Neural cell (in vitro differentiated cells): ENCODE measurements at regions not wholly inside any gene's neighbourhood (a gene's known extent, or its start where the extent isn't known, plus 50 kb on each side); places are given as distances from the start of the nearest gene placed in this dataset.

ENCODE experiments used
- H2AFZ ChIP-seq: fragments of 200-600, 300-800 bp; sonication (generic), shearing (Covaris generic); 2 replicates; pipeline ENCODE4 v1.6.0; 2014; ENCODE audit warnings: low read depth, mild to moderate bottlenecking, antibody characterized with exemption, low read length, moderate library complexity
- H3F3A ChIP-seq: fragments of 200-600 bp; shearing (Covaris generic); 2 replicates; pipeline ENCODE4 v1.6.1; 2016; ENCODE audit warnings: mild to moderate bottlenecking, moderate library complexity, mixed read lengths, antibody characterized with exemption, low read length; ENCODE audit not compliant: insufficient read depth, poor library complexity, severe bottlenecking
- H3K27ac ChIP-seq: fragments of 200-600, 300-800 bp; sonication (generic), shearing (Covaris generic); 2 replicates; pipeline ENCODE4 v1.5.1; 2014; ENCODE audit warnings: mild to moderate bottlenecking, low read length, moderate library complexity
- H3K27me3 ChIP-seq: fragments of 300-800, 200-600 bp; sonication (generic), shearing (Covaris generic); 2 replicates; pipeline ENCODE4 v1.6.0; 2014; ENCODE audit warnings: mild to moderate bottlenecking, low read depth, low read length, moderate library complexity; ENCODE audit not compliant: insufficient read depth
- H3K36me3 ChIP-seq: fragments of 300-800, 200-600 bp; sonication (generic), shearing (Covaris generic); 2 replicates; pipeline ENCODE4 v1.5.1; 2014; ENCODE audit warnings: mild to moderate bottlenecking, antibody characterized with exemption, low read length, moderate library complexity; ENCODE audit not compliant: insufficient read depth
- H3K4me2 ChIP-seq: fragments of 300-800, 200-600 bp; sonication (generic), shearing (Covaris generic); 2 replicates; pipeline ENCODE4 v1.6.0; 2014; ENCODE audit warnings: mild to moderate bottlenecking, low read length
- H3K4me3 ChIP-seq: fragments of 300-800, 200-600 bp; sonication (generic), shearing (Covaris generic); 2 replicates; pipeline ENCODE4 v1.5.1; 2014; ENCODE audit warnings: mild to moderate bottlenecking, low read length, moderate library complexity
- H3K79me2 ChIP-seq: fragments of 200-600 bp; shearing (Covaris generic); replicated peaks from 2 replicates; pipeline ENCODE4 v1.6.0; 2014; ENCODE audit warnings: mild to moderate bottlenecking, low read length, moderate library complexity; ENCODE audit not compliant: insufficient read depth
- H3K9ac ChIP-seq: fragments of 300-800, 200-600 bp; sonication (generic), shearing (Covaris generic); 2 replicates; pipeline ENCODE4 v1.6.1; 2016; ENCODE audit warnings: mild to moderate bottlenecking, low read length, mixed read lengths
- H3K9me2 ChIP-seq: fragments of 200-600 bp; shearing (Covaris generic); 2 replicates; pipeline ENCODE4 v1.6.1; 2016; ENCODE audit warnings: mild to moderate bottlenecking, low read length, mixed read lengths; ENCODE audit not compliant: insufficient read depth
- H3K9me3 ChIP-seq: fragments of 200-600, 300-800 bp; sonication (generic), shearing (Covaris generic); 2 replicates; pipeline ENCODE4 v1.6.1; 2016; ENCODE audit warnings: mild to moderate bottlenecking, mixed run types, low read length, moderate library complexity, mixed read lengths
- H4K20me1 ChIP-seq: fragments of 200-600 bp; shearing (Covaris generic); 2 replicates; pipeline ENCODE4 v1.6.1; 2016; ENCODE audit warnings: mild to moderate bottlenecking, mixed run types; ENCODE audit not compliant: insufficient read depth
- CTCF ChIP-seq: fragments of 450-650 bp; IDR thresholded peaks from 2 replicates; pipeline ENCODE4 v1.5.1; 2014; ENCODE audit warnings: antibody characterized with exemption, mild to moderate bottlenecking, moderate library complexity; ENCODE audit not compliant: poor library complexity, severe bottlenecking
- EP300 ChIP-seq: fragments of 450-650 bp; conservative IDR thresholded peaks from 2 replicates; pipeline ENCODE4 v1.6.1; 2014; ENCODE audit warnings: antibody characterized with exemption, mild to moderate bottlenecking, moderate library complexity; ENCODE audit not compliant: poor library complexity, severe bottlenecking
- EZH2 ChIP-seq: fragments of 200-600, 300-800 bp; shearing (Covaris generic), sonication (generic); IDR thresholded peaks from 2 replicates; pipeline ENCODE4 v1.6.1; 2014; ENCODE audit warnings: antibody characterized with exemption, low read length, borderline replicate concordance, mild to moderate bottlenecking; ENCODE audit not compliant: insufficient read depth, poor library complexity, severe bottlenecking
- MXI1 ChIP-seq: fragments of 450-650 bp; conservative IDR thresholded peaks from 2 replicates; pipeline ENCODE4 v1.6.1; 2014; ENCODE audit warnings: antibody characterized with exemption, mild to moderate bottlenecking; ENCODE audit not compliant: poor library complexity, severe bottlenecking
- POLR2AphosphoS5 ChIP-seq: IDR thresholded peaks from 2 replicates; pipeline ENCODE4 v1.6.1; 2012
- RAD21 ChIP-seq: fragments of 450-650 bp; conservative IDR thresholded peaks from 2 replicates; pipeline ENCODE4 v1.6.1; 2014; ENCODE audit warnings: antibody characterized with exemption, mild to moderate bottlenecking, moderate library complexity
- REST ChIP-seq: IDR thresholded peaks from 2 replicates; pipeline ENCODE4 v1.6.1; 2012; ENCODE audit warnings: borderline replicate concordance
- SMC3 ChIP-seq: fragments of 450-650 bp; conservative IDR thresholded peaks from 2 replicates; pipeline ENCODE4 v1.6.1; 2014; ENCODE audit warnings: antibody characterized with exemption, mild to moderate bottlenecking, moderate library complexity; ENCODE audit not compliant: poor library complexity
- TAF1 ChIP-seq: IDR thresholded peaks from 2 replicates; pipeline ENCODE4 v1.6.1; 2012; ENCODE audit warnings: low read depth

- no peak overlapping the region for H2AFZ ChIP-seq
- H3K36me3 ChIP-seq: no peaks in the 10 kb centered on the region
- no peaks in the 10 kb centered on the region for H3K9me3 ChIP-seq
- no peak overlapping the region for H3K27ac ChIP-seq
- TF ChIP-seq EP300 (no peak), SMC3 (no peak), CTCF (no peak), TAF1 (no peak), EZH2 (no peak), MXI1 (no peak), POLR2AphosphoS5 (no peak), RAD21 (no peak), REST (no peak)
- no peaks in the 10 kb centered on the region for H3F3A ChIP-seq
- no peak overlapping the region for H3K4me3 ChIP-seq
- no peak overlapping the region for H3K4me2 ChIP-seq
- no peaks in the 10 kb centered on the region for H3K9me2 ChIP-seq
- H3K9ac ChIP-seq: no peak overlapping the region
- H3K79me2 ChIP-seq: no peaks in the 10 kb centered on the region
- no peaks in the 10 kb centered on the region for H3K27me3 ChIP-seq
- H4K20me1 ChIP-seq: no peaks in the 10 kb centered on the region
These were observed 289.2 kb upstream of the SALL1 start for GRCh38 chr16:51440131-51440889.

DNA sequence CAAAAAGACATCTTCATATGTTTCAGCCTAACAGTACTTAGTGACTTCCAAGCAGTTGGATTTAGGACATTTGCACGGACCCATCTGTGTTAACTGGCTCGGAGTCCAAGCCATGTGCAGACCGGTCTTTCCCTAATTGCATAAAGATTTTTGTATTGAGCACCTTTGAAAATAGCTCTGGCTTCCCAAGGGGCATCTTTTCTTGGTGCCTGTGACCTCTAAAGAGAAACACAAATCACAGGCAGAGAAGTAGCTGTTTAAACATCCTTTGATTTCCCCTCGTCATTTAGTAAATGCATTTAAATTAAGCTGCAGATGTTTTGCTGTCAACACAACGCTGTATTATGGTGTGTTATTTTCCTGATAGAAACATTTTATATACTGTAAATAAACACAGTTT is 288.2 kb upstream of the SALL1 start:
- no peaks in the 10 kb centered on the region for H3K9me2 ChIP-seq
- no peaks in the 10 kb centered on the region for H3K9me3 ChIP-seq
- no peak overlapping the region for H3K27ac ChIP-seq
- H3F3A ChIP-seq: no peaks in the 10 kb centered on the region
- no peak overlapping the region for H3K9ac ChIP-seq
- H2AFZ ChIP-seq: no peak overlapping the region
- no peaks in the 10 kb centered on the region for H3K27me3 ChIP-seq
- no peak overlapping the region for H3K4me2 ChIP-seq
- no peaks in the 10 kb centered on the region for H4K20me1 ChIP-seq
- H3K4me3 ChIP-seq: no peak overlapping the region
- TF ChIP-seq MXI1: no peak
- TF ChIP-seq EZH2: no peak
- no peak for TF ChIP-seq RAD21
- TF ChIP-seq REST: no peak
- no peak for TF ChIP-seq CTCF
- TF ChIP-seq TAF1: no peak
- no peak for TF ChIP-seq EP300
- TF ChIP-seq POLR2AphosphoS5: no peak
- TF ChIP-seq SMC3: no peak
- no peaks in the 10 kb centered on the region for H3K79me2 ChIP-seq
- H3K36me3 ChIP-seq: no peaks in the 10 kb centered on the region
